ENCODE measurements at regions not wholly inside any gene's neighbourhood (a gene's known extent, or its start where the extent isn't known, plus 50 kb on each side); places are given as distances from the start of the nearest gene placed in this dataset.

- TF ChIP-seq POLR2A (IDR thresholded peaks at IDR 0.05) (no peak), POLR2AphosphoS5 (IDR thresholded peaks at IDR 0.05; ENCODE audit: insufficient read depth in 1 of 2, low read depth in 1 of 2) (no peak), CTCF (IDR thresholded peaks at IDR 0.05) (no peak)
These were observed 127.9 kb upstream of the CDH11 start for GRCh38 chr16:65249768-65250167.
